HG02571 (cell line): ENCODE measurements at regions not wholly inside any gene's neighbourhood (a gene's known extent, or its start where the extent isn't known, plus 50 kb on each side); places are given as distances from the start of the nearest gene placed in this dataset.
A peak's percentile ranks its signal among the peaks of the same experiment; 100 is the strongest.

Experiments used
- ATAC-seq: cut with Tn5 transposase; IDR thresholded peaks from one replicate; pipeline ENCODE4 v1.9.1; 2021; ENCODE audit warnings: mild to moderate bottlenecking, moderate library complexity; ENCODE audit not compliant: unreplicated experiment

DNA sequence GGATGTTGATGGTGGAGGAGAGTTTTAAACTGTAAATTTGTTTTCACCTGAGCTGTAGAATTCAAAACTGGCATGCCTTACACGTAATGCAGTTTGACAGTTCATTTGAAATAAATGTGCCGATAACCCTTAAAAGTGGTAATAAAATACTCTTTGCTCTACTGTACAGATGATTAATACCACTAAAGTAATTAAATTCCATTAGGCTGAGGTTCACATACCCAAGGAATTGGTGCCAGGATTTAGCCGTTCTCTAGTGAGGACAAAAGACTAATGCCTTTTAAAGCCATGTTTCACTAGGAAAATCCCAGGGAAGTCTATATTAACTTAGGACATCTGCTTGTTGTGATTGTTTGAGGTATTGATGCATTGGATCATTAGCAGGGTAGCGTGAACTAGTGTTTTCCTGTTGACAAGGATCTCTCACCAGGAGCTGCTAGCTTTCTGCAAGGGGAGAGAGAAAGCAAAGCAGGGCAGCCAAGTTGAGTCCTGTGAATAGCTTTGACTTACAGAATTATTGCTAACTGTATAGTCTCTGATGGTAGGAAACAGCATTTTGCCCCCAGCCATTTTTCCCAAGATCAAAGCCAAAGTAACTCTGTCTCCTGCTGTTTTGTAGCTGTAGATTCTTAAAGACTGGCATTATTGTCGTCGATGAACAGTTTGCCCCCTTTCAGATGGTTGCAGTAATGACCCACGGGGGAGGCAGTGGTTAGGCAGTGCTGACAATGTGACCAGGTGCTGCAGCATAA, 280.9 kb upstream of the FANCL start:
- ATAC-seq = no peak

DNA sequence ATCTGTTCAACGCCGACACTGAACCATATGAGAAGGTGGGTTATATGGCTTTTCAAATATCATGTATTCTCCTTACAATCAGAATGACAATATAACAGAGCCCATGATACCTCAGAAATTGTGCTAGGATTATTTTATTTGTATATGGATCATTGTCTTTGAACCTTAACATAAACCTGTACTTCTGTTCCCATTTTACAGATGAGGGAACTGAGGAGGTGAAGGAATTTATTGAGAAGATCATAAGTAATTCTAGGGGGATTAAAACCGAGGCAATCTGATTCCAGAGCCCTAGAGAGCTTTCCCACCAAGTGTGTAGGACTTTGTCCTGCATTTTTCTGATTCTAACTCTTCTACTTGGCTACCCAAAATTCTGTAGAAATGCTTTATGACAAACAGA, 279.8 kb upstream of the FANCL start:
- no peak for ATAC-seq

DNA sequence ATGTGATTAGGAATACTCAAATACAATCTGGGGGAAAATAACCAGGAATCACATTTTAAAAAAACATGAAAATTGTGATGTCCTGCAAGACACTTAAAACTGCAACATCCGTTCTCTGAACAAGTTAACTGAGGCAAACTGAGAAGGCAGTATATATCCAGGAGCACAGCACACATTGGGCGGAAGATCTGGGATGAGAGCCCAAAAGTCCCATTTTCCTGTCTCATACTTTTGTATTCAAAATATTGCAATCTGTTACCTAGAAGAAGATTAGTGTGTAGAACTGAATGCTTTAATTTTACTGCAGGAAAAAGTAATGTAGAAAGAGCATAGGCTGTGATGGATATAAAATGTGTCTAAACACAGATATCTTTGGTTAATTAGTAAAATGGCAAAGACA, 276.8 kb upstream of the FANCL start:
- ATAC-seq = no peak

DNA sequence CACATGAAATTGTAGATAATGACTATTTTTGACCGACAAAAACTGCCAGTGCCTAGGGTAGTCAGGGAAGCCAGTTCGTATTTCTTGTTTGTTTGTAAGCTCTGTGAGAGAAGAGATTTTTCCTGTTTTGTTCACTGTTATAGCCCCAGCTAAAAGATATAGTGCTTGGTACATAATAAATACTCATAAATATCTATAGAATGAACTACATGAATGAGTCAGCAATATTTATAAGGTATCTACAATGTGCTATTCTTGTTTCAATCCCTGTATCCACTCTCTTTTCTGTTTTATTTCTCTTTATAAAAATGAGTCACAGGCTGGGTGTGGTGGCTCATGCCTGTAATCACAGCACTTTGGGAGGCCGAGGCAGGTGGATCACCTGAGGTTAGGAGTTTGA, 275.6 kb upstream of the FANCL start:
- no peak for ATAC-seq

DNA sequence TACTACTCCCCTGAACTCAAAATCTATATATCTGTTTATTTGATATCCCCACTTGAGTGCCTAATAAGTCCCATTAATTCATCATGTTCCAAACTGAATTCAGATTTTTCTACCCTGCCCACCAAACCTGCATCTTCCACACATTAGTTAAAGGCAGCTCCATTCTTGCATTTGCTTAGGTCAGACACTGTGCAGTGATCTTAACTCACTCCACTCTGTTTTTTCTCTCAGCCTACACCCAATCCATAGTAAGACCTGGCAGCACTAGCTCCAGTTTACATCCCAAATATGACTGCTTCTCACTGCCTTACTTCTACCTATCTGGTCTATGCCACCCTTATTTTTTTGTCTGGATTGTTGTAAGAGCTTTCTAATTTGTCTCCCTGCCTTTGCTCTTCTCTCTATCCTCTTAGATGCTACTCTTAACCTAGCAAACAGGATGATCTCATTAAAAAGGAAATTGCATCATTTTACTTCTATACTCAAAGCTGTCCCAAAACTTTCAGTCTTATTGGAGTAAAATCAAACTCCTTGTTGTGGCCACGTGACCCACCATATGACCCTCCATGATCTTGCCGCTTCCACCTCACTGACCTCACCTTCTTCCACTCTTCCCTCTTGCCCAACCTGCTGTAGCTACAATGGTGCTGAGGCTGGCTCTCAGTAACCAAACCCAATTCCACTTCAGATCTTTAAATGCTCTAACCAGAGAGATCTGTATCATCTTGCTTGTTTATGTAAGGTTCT, 274.9 kb upstream of the FANCL start:
- ATAC-seq = no peak

DNA sequence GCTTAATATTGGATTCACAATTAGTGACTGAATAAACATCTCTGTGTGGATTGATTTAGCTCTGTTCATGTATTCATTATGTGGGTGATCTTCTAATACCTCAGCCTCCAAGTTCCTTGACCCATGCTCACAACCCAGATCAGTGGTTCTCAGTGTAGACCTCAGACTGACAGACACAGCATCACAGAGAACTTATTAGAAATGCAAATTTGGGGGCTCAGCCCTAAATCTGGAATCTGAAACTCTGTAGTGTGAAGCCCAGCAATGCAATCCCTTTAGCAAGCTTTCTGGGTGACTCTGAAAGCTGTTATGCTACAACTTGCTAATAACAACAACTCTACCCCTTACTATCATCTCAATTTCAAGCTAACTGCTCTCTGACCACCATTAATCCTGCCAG, 273.1 kb upstream of the FANCL start:
- peak; percentile 94 for ATAC-seq

DNA sequence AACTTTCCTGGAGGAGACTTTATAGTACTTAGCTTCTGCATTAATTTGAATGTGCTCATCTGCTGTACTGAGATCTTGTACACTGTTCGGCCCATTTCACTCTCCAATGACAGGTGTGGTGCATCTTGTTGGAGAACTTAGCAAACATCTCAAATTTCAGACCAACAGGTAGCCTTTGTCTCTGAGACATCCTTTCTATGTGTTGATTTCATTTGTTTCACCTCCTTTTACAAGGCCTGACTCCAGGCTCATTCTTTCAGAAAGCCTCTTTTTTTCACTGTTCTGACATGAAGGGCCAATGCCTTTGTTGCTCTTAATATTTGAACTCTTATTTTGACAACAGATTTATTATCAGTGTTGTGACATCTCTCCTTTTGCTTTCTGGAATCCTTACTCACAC, 271.8 kb upstream of the FANCL start:
- ATAC-seq = no peak

DNA sequence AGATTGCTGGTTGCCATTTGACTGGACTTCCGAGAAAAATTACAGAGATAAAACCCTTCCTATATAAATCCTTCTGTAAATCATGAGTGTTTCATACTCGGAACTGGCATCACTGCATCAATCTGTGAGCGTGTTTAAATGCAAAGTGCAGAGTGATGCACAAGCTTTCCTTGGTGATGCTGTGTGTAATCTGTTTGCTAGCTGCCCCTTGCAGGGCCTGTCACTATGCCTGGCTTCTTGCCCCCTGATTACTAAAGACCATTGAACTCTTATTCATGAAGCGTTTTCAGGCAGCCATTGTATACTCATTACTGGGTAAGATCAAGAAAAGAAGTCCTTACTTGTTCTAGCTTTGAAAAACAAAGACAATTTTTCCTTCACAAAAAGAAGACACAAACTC, 266.9 kb upstream of the FANCL start:
- no peak for ATAC-seq

DNA sequence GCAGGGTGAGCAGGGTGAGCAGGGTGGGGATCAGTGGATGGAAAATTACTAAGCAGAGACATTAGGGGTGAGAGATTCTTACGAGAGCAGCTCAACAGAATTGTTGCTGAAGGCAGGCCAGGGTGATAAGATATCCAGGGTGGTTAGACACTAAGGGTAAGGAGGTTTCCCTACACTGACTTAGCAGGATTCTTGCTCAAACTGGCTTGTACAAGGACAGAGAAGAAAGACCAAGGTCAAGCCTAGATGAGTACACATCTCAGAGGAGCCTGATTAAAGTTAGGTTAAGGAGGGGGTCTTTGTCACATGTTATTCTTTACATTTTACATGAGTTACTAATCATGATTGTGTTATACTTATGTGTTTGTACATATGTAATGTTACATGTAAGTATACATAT, 262.8 kb upstream of the FANCL start:
- ATAC-seq = no peak

DNA sequence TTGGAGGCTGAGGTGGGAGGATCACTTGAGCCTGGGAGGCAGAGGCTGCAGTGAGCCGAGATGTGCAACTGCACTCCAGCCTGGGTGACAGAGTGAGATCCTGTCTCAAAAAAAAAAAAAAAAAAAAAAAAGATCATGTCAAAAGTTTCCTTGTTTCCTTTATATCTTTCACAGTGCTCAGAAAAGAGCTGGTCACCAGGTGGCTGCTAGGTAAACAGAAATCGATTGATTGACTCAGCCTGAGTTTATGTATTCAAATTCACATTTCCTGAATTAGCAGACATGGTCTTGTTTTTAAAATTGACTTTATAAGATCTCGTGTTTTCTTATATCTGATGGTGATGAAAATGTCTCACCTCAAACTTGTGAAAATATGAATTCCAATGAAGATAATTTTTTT, 261.8 kb upstream of the FANCL start:
- ATAC-seq = no peak

DNA sequence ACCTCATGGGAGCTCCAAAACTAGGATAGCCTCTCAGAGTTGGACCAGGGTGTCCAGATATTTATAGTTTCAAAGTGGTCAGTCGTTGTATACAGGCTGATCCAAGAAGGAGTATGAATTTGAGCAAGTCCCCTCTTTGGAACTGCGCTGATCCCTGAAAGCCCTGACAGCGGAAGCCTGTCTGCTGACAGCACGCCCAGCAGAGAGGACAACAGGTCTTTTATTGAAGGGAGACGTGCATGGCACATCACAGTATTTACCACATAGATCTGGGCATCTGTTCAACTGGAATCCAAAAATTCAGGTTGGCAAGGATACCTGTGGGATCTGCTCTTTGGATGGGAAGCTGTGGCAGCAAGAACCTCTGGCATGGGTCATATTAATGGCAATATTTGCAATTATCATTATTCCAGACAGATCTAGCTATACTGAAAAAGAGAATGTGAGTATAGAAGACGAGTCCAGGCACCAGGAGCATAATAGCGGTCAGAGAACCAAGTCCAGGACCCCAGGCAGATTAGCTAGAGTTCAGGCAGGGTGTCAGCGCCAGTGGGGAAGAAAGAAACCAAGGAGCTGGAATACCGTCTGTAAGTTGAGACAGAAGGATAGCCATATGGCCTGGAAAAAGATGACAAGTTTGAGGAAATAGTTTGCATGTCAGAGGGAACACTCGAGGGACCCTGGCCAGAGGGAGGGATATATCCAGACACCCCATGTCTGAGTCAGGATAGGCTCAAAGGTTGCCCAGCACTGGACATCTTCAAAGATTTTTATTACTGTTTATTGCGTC, 260.4 kb upstream of the FANCL start:
- no peak for ATAC-seq

DNA sequence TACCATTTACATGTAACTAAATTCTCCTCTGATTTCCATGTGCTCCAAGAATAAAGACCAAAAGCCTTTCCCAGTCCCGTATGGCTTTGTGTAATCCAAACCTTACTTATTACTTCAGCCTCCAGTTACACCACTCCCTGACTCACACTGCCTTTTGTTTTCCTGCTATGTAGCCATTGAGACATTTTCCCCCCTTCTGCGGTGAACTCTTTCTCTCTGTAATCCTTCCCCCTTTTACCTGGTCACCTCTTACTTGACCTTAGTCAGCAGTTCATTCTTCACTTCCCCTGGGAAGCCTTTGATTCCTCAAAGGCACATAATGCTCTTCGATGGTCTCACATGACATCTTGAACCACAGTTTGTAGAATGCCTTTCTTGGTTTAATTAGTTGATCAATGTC, 256.0 kb upstream of the FANCL start:
- ATAC-seq = no peak

DNA sequence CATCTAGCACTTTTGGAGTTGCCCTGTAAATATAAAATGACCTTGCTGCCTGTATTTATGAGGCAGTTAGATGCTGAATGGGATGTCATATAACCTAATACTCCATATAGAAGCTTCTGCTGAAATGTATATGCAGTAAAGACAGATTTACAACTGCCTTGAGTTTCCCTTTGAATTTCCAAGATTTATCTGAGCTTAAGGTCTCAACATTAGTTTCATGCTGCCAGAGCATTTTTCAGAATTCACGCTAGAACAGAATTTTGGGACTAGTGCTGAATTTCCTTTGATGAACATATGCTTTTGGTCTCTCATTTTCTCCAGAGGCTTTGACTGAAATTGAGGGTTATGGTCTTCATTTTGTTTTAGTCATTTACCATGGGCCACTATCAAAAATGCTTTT, 254.7 kb upstream of the FANCL start:
- ATAC-seq = no peak

DNA sequence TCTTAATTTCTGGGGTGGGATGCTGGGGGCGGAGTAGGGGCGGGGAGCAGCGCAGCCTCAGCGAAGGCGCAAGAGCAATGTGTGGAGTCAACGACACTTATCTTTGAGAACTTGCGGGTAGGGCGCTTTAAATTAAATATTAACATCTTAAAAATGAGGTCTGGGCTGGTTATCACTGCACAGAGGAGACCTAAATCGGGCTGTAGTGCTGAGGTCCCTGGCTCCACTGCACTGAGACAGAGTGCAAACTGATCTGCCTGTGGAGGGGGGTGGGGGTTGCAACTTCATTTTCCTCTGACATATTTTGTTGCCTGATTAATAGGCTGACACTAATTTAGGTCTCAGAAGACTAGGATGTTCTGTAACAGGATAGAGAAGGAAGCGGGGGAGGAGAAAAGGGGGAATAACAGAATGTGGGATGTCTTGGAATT, 253.0 kb upstream of the FANCL start:
- no peak for ATAC-seq

DNA sequence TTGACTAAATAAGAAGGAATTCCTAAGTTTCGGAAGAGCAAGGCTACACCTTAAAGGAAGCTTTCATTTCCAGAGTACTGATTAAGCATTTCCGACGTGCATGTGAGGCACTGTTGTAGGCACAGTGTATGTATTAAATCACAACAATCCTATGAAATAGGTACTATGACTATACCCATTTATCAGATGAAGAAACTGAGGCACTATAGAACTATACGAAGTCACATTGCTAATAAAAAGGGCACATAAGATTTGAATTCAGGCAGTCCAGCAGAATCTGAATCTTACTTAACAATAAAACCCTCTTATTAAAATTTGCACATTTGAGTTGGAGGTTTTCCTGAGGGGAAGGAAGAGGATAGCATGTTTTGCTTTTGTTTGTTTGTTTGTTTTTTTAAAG, 243.5 kb upstream of the FANCL start:
- ATAC-seq = no peak

DNA sequence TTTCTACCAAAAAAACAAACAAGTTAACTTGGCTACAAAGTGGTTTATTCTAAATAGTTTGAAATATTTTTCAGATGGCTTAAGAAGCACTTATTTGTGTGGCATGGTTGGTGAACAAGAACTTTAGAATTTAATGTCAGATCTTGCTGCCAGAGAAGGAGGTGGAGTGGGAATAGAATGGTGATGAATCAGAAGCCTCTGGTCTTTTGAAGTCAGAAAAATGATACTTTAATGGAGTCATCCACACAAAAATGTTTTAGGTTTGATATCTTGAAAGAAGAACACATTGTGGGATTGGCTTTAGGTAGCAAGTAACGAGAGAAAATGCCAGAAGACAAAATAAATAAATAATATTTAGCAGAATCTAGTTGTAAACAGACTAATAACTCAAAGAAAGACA, 243.1 kb upstream of the FANCL start:
- no peak for ATAC-seq

DNA sequence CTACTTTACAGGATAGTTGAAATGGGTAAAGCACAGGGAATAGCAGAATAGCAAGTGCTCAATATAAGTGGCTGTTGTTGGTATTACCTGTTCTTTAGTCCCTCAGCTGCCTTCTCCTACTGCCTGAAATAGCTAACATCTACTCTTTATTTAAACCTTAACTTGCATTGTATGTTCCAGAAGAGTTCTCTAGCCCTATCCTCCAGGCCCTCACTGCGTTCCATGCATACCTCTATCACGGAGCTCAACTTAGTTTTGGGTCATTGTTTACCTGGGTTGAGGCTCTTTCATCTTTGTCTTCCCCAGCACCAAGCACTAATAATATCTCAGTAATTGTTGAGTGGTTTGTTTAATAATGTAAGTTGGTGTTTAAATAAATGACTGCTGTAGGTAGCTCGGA, 242.2 kb upstream of the FANCL start:
- no peak for ATAC-seq

DNA sequence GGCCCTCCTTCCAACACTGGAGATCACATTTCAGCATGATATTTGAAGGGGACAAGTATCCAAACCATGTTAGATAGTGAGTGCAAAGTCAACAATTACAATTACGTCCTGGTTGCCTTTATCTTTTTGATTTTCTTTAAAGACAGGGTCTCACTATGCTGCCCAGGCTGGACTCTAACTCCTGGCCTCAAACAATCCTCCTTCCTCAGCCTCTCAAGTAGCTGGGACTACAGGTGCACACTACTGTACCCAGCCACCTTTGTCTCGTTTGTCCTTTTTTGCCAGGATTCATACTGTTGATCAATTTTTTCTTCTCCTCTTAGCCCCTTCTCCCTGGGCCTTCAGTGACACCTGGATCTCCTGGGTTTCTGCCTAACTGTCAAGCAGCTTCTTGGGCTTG, 240.5 kb upstream of the FANCL start:
- no peak for ATAC-seq

DNA sequence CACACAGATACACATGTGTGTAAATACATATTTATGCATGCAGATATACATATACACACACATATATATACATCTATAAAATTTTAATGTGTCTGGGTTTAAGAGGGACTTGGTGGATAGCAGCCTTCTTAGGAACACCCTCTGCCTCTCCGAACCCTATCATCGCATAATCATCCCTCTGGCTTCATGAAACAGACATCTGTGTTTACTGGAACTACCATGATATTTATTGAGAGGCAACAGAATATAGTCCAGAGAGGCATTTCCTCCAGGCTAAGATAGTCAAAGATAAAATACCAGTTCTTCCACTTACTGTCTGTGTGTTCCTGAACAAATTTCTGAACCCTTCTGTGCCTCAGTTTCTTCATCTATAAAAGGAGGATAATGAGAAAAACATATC, 239.0 kb upstream of the FANCL start:
- no peak for ATAC-seq

DNA sequence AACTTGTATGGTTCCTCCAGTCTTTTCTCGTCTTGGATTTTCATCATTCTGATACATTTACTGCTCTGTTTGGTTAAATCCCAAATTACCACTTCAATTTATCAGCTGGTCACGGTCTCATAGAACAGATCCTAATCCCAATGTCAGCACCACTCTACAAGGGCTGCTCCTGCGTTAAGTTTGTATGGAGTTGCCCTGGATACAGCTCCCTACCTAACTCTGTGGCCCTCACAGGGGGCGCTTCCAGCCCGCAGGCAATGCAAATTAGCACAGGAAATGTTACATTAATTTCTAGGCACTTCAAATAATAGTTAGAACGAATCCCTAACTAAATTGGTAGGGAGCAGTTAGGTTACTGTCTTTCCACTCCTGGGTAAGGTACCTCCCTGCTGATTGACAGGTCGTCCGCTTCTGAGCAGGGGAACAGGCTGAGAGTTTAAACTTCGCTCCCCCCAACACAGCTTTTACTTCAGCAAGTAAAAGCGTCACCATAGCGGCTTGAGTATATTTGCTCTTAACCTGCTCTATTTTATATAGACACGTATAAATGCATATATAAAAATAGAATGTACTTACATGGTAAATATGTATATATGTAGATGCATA, 238.5 kb upstream of the FANCL start:
- no peak for ATAC-seq

DNA sequence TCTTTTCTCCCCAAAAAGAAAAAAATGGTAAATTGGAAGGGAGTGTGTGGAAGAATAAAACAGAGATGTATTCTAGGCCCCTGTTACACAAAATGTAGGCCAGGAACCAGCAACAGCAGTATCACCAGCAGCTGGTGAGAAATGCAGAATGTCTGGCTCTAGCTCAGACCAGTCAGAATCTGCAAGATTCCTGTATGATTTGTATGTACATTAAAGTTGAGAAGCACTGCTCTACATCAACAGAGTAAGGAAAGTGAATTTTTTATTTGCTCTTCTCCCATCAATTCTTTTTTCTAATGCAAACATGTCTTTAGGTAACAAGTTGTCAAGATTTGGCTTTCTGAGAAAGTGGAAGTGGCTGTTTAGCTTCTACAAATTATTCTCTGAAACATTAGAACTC, 235.4 kb upstream of the FANCL start:
- ATAC-seq = no peak
